ENCODE measurements at regions not wholly inside any gene's neighbourhood (a gene's known extent, or its start where the extent isn't known, plus 50 kb on each side); places are given as distances from the start of the nearest gene placed in this dataset.

DNA sequence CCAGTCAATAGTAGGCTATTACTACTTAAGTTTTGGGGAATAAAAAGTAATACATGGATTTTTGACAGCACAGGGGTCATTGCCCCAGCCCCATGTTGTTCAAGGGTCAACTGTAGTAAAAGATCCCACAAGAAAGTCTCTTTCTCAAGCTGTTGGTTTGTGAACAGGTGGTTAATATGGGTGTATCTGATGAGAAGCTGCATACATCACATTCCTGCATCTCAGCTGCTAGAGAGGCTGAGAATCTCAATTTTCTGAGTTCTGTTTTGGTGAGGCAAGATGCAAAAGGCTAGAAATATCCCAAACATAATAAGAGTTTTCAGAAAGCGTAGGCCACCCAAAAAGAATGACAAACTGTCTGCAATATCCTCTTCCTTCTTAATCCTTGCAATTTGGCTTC, 76.8 kb upstream of the DAPK1 start:
- DNase-seq (ENCODE audit: low read depth, low spot score) (no peak), ATAC-seq (no peak)
- RAD21 ChIA-PET (ENCODE audit: low non-redundant PET in 1 of 2, low total read pairs in 2 of 2, uncharacterized antibody in 2 of 2, unreplicated experiment in 2 of 2) = no interaction called here
- POLR2A ChIA-PET = no interaction called here
- H3K27ac ChIP-seq (ENCODE audit: low read depth, low read length) = no peak overlapping the region
- no peak overlapping the region for H2AFZ ChIP-seq (ENCODE audit: low read depth, low read length, poor library complexity, severe bottlenecking)
- no peak overlapping the region for H3K4me2 ChIP-seq (ENCODE audit: low read length)
- no peak overlapping the region for H3K9ac ChIP-seq (ENCODE audit: low read length)
- no peaks in the 10 kb centered on the region for H3K9me3 ChIP-seq (ENCODE audit: control insufficient read depth in 1 of 2, insufficient read depth in 1 of 2, low read depth in 1 of 2, low read length in 2 of 2)
- TF ChIP-seq SRF (IDR thresholded peaks at IDR 0.05; ENCODE audit: low read depth) (no peak), ELF1 (IDR thresholded peaks at IDR 0.05; ENCODE audit: borderline replicate concordance, low read depth) (no peak), YY1 (IDR thresholded peaks at IDR 0.05; ENCODE audit: extremely low read depth, insufficient replicate concordance, low read depth, low read length) (no peak)
- TF ChIP-seq, protein P1, sequence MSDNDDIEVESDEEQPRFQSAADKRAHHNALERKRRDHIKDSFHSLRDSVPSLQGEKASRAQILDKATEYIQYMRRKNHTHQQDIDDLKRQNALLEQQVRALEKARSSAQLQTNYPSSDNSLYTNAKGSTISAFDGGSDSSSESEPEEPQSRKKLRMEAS (IDR thresholded peaks at IDR 0.05) = no peak
- H3K79me2 ChIP-seq (ENCODE audit: insufficient read depth, low read length) = no peaks in the 10 kb centered on the region
- no peaks in the 10 kb centered on the region for H3K27me3 ChIP-seq (ENCODE audit: insufficient read depth, low read length)
- no peaks in the 10 kb centered on the region for H3K36me3 ChIP-seq (ENCODE audit: control insufficient read depth in 1 of 2, insufficient read depth in 2 of 2, low read length in 2 of 2)
- H3K9me2 ChIP-seq (ENCODE audit: insufficient read depth) = no peaks in the 10 kb centered on the region; the same call in 1 of the 2 replicates
- no TSS peak for BruUV-seq (replicated peaks)
- H3K4me3 ChIP-seq (replicated peaks in 1 of 2; ENCODE audit: low read depth in 1 of 2, low read length in 2 of 2) = no peak overlapping the region
- intact Hi-C loops (cut with micrococcal nuclease) = no loop called here
- no peaks in the 10 kb centered on the region for H4K20me1 ChIP-seq (ENCODE audit: insufficient read depth)
- no peaks in the 10 kb centered on the region for H3K4me1 ChIP-seq (ENCODE audit: control insufficient read depth in 1 of 2, insufficient read depth in 2 of 2, low read length in 2 of 2)
- CTCF ChIA-PET = no interaction called here

DNA sequence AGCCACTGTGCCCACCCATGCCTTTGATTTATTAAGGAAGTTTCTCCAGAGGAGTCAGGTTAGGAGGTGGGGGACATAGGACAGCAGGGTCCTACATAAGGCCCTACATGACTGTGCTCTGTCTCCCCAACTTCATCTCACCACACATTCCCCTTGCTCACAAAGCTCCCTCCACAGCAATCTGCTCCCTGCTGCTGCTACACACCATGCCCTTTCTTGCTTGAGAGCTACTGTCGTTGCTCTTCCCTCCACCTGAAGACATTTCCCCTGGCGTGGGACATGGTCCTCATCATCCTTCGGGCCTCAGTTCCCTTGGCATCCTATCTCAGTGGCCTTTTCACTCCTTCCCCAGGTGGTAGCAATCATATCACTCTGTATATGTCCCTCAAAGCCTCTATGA, 75.9 kb upstream of the DAPK1 start:
- Histone ChIP-seq H3K4me3 (replicated peaks in 1 of 2; ENCODE audit: low read depth in 1 of 2, low read length in 2 of 2) (no peak overlapping the region), H3K79me2 (ENCODE audit: insufficient read depth, low read length) (no peaks in the 10 kb centered on the region), H3K9me2 (ENCODE audit: insufficient read depth) (no peaks in the 10 kb centered on the region; the same call in 1 of the 2 replicates), H4K20me1 (ENCODE audit: insufficient read depth) (no peaks in the 10 kb centered on the region), H2AFZ (ENCODE audit: low read depth, low read length, poor library complexity, severe bottlenecking) (no peak overlapping the region), H3K27ac (ENCODE audit: low read depth, low read length) (no peak overlapping the region), H3K9me3 (ENCODE audit: control insufficient read depth in 1 of 2, insufficient read depth in 1 of 2, low read depth in 1 of 2, low read length in 2 of 2) (no peaks in the 10 kb centered on the region), H3K4me1 (ENCODE audit: control insufficient read depth in 1 of 2, insufficient read depth in 2 of 2, low read length in 2 of 2) (no peaks in the 10 kb centered on the region), H3K27me3 (ENCODE audit: insufficient read depth, low read length) (no peaks in the 10 kb centered on the region), H3K4me2 (ENCODE audit: low read length) (no peak overlapping the region), H3K9ac (ENCODE audit: low read length) (no peak overlapping the region), H3K36me3 (ENCODE audit: control insufficient read depth in 1 of 2, insufficient read depth in 2 of 2, low read length in 2 of 2) (no peaks in the 10 kb centered on the region)
- ChIA-PET CTCF (no interaction called here), RAD21 (ENCODE audit: low non-redundant PET in 1 of 2, low total read pairs in 2 of 2, uncharacterized antibody in 2 of 2, unreplicated experiment in 2 of 2) (no interaction called here), POLR2A (no interaction called here)
- DNase-seq (ENCODE audit: low read depth, low spot score) (no peak), ATAC-seq (no peak)
- no TSS peak for BruUV-seq (replicated peaks)
- TF ChIP-seq ZFX (IDR thresholded peaks at IDR 0.05) = no peak
- no peak for TF ChIP-seq ZNF274 (IDR thresholded peaks at IDR 0.05; ENCODE audit: low read depth, low read length)
- TF ChIP-seq SIN3A (IDR thresholded peaks at IDR 0.05; ENCODE audit: low read depth) = no peak
- no peak for TF ChIP-seq POLR2A (IDR thresholded peaks at IDR 0.05; ENCODE audit: borderline replicate concordance, extremely low read depth, insufficient read depth, insufficient read length)
- intact Hi-C loops (cut with micrococcal nuclease) = no loop called here

All from HCT116 (cell line).